Epithelial cell of esophagus (primary cell): ENCODE measurements at regions not wholly inside any gene's neighbourhood (a gene's known extent, or its start where the extent isn't known, plus 50 kb on each side); places are given as distances from the start of the nearest gene placed in this dataset.

Experiments used
- DNase-seq: peaks from one replicate; pipeline ENCODE4 v3.0.0; 2010; ENCODE audit warnings: low read depth
- H3K4me3 ChIP-seq: 2 replicates; pipeline ENCODE4 v1.5.1; 2011; ENCODE audit warnings: mild to moderate bottlenecking, low read length, control low read depth
- CTCF ChIP-seq: IDR thresholded peaks from 2 replicates; pipeline ENCODE4 v1.5.1; 2011; ENCODE audit warnings: low read depth, mild to moderate bottlenecking, low read length, control low read depth, inconsistent platforms; ENCODE audit not compliant: insufficient read depth; ENCODE audit errors: missing control alignments

GRCh38 chr2:175478096-175478768 lies 296.7 kb upstream of the ATP5MC3 start:
- TF ChIP-seq CTCF, result no peak
- DNase-seq, result peak; percentile 24
- no peak overlapping the region for H3K4me3 ChIP-seq

- TF ChIP-seq CTCF, result no peak
- DNase-seq, result no peak
- H3K4me3 ChIP-seq, result no peak overlapping the region
Measured at GRCh38 chr2:175476948-175477347, 295.4 kb upstream of the ATP5MC3 start.

- DNase-seq, result no peak
- H3K4me3 ChIP-seq, result no peak overlapping the region
- TF ChIP-seq CTCF, result no peak
Measured at GRCh38 chr2:175476374-175476773, 294.9 kb upstream of the ATP5MC3 start.

- H3K4me3 ChIP-seq, result no peak overlapping the region
- TF ChIP-seq CTCF, result no peak
- no peak for DNase-seq
Measured at GRCh38 chr2:175475130-175475529, 293.6 kb upstream of the ATP5MC3 start.

- no peak overlapping the region for H3K4me3 ChIP-seq
- no peak for TF ChIP-seq CTCF
Measured at GRCh38 chr2:175468431-175469098, 287.1 kb upstream of the ATP5MC3 start.

GRCh38 chr2:175465101-175465500 lies 283.6 kb upstream of the ATP5MC3 start:
- no peak for DNase-seq
- no peak for TF ChIP-seq CTCF
- H3K4me3 ChIP-seq, result no peak overlapping the region

More at GRCh38 chr2:175468431-175469098, 287.1 kb upstream of the ATP5MC3 start:
- no peak for DNase-seq

- no peak overlapping the region for H3K4me3 ChIP-seq
- TF ChIP-seq CTCF, result no peak
- no peak for DNase-seq
Measured at GRCh38 chr2:175464311-175464670, 282.8 kb upstream of the ATP5MC3 start.
